ENCODE measurements at regions not wholly inside any gene's neighbourhood (a gene's known extent, or its start where the extent isn't known, plus 50 kb on each side); places are given as distances from the start of the nearest gene placed in this dataset.
"Not testable (repeated sequence)": the region's sequence is repeated elsewhere in the genome, so short reads cannot be mapped to it uniquely, and the experiment has no call there.

- DNase-seq (ENCODE audit: low read depth in 2 of 2), result no peak
Observed at GRCh38 chr1:198809247-198809646, 170.4 kb downstream of the PTPRC start.

GRCh38 chr1:198811449-198811848 lies 172.6 kb downstream of the PTPRC start:
- no peak for DNase-seq (ENCODE audit: low read depth in 2 of 2)

GRCh38 chr1:198823626-198824025 lies 184.8 kb downstream of the PTPRC start:
- DNase-seq (ENCODE audit: low read depth in 2 of 2), result no peak

- no peak for DNase-seq (ENCODE audit: low read depth in 2 of 2)
Observed at GRCh38 chr1:198825254-198825653, 186.4 kb downstream of the PTPRC start.

GRCh38 chr1:198829356-198829755 lies 190.5 kb downstream of the PTPRC start:
- DNase-seq (ENCODE audit: low read depth in 2 of 2), result no peak

GRCh38 chr1:198829944-198830343 lies 191.1 kb downstream of the PTPRC start:
- DNase-seq (ENCODE audit: low read depth in 2 of 2), result no peak

- DNase-seq (ENCODE audit: low read depth in 2 of 2), result no peak
Observed at GRCh38 chr1:198830412-198830811, 191.6 kb downstream of the PTPRC start.

GRCh38 chr1:198833706-198834503 lies 195.1 kb downstream of the PTPRC start:
- DNase-seq (ENCODE audit: low read depth in 2 of 2), result no peak

GRCh38 chr1:198837278-198838021 lies 198.6 kb downstream of the PTPRC start:
- DNase-seq (ENCODE audit: low read depth in 2 of 2), result no peak

- DNase-seq (ENCODE audit: low read depth in 2 of 2), result no peak
Observed at GRCh38 chr1:198838022-198838342, 199.1 kb downstream of the PTPRC start.

- DNase-seq (ENCODE audit: low read depth in 2 of 2), result no peak
Observed at GRCh38 chr1:198841477-198841876, 202.6 kb downstream of the PTPRC start.

GRCh38 chr1:198842686-198843085 lies 203.8 kb downstream of the PTPRC start:
- DNase-seq (ENCODE audit: low read depth in 2 of 2), result no peak

GRCh38 chr1:198845271-198845670 lies 206.4 kb downstream of the PTPRC start:
- DNase-seq (ENCODE audit: low read depth in 2 of 2), result no peak

GRCh38 chr1:198845851-198846250 lies 207.0 kb downstream of the PTPRC start:
- DNase-seq (ENCODE audit: low read depth in 2 of 2), result no peak

GRCh38 chr1:198846556-198846955 lies 207.7 kb downstream of the PTPRC start:
- no peak for DNase-seq (ENCODE audit: low read depth in 2 of 2)

GRCh38 chr1:198848206-198848605 lies 209.4 kb downstream of the PTPRC start:
- no peak for DNase-seq (ENCODE audit: low read depth in 2 of 2)

GRCh38 chr1:198848649-198849048 lies 209.8 kb downstream of the PTPRC start:
- DNase-seq (ENCODE audit: low read depth in 2 of 2), result no peak

- DNase-seq (ENCODE audit: low read depth in 2 of 2), result no peak
Observed at GRCh38 chr1:198849093-198849492, 210.3 kb downstream of the PTPRC start.

- no peak for DNase-seq (ENCODE audit: low read depth in 2 of 2)
Observed at GRCh38 chr1:198850196-198850595, 211.4 kb downstream of the PTPRC start.

GRCh38 chr1:198850966-198851365 lies 212.1 kb downstream of the PTPRC start:
- not testable (repeated sequence) for DNase-seq (ENCODE audit: low read depth in 2 of 2)

- no peak for DNase-seq (ENCODE audit: low read depth in 2 of 2)
Observed at GRCh38 chr1:198856601-198857000, 217.8 kb downstream of the PTPRC start.

- no peak for DNase-seq (ENCODE audit: low read depth in 2 of 2)
Observed at GRCh38 chr1:198858033-198858432, 219.2 kb downstream of the PTPRC start.

- DNase-seq (ENCODE audit: low read depth in 2 of 2), result no peak
Observed at GRCh38 chr1:198860371-198860770, 221.5 kb downstream of the PTPRC start.
